DMS 273 (cell line): ENCODE measurements at regions not wholly inside any gene's neighbourhood (a gene's known extent, or its start where the extent isn't known, plus 50 kb on each side); places are given as distances from the start of the nearest gene placed in this dataset.
A peak's percentile ranks its signal among the peaks of the same experiment; 100 is the strongest.
"Not testable (repeated sequence)": the region's sequence is repeated elsewhere in the genome, so short reads cannot be mapped to it uniquely, and the experiment has no call there.

Source experiments
- DNase-seq: peaks from one replicate; lab custom pipeline; 2025; ENCODE audit not compliant: unreplicated experiment; lab: John Stamatoyannopoulos, UW

- DNase-seq: no peak
Observed at GRCh38 chr1:181949500-181949899, 112.0 kb downstream of the ZNF648 start.

GRCh38 chr1:181948372-181948771 is 113.1 kb downstream of the ZNF648 start:
- DNase-seq: no peak

- DNase-seq: no peak
Observed at GRCh38 chr1:181947441-181947840, 114.1 kb downstream of the ZNF648 start.

DNA sequence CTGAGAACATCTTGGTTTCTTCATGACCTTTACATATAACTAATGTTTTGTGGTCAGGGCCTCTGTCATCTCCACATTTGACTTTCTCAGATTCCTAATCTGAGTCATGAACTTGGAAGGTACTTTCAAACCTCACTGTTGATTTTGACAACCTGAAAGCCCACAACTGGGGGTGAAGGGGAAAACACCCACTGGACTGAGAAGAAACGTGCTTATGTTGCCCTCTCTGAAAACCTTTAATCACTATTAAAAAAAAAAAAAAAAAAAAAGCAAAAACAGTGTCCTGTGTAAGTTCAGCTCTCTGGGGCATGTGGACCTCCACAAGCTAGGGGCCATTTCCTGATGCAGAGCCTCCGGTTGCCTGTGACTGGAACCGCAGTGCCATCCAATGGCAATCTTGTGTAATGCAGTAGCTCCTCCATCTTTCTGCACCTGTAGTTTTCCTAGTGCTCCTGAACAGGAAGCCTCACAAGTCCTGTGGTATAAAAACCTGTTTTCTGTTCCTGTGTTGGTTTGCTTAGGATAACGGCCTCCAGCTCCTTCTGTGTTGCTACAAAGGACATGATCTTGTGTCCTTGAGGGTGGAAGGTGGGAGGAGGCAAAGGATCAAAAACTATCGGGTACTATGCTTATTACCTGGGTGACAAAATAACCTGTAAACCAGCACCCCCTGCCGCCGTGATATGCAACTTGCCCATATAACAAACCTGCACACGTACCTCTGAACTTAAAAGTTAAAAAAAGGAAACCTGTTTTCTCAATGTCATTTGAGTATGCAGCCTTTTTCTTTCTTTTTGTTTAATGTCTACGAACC is 124.5 kb downstream of the ZNF648 start:
- peak; percentile 79 for DNase-seq

- no peak for DNase-seq
Observed at GRCh38 chr1:181936269-181936668, 125.2 kb downstream of the ZNF648 start.

GRCh38 chr1:181931873-181932272 is 129.6 kb downstream of the ZNF648 start:
- no peak for DNase-seq

GRCh38 chr1:181930187-181930586 is 131.3 kb downstream of the ZNF648 start:
- no peak for DNase-seq

- DNase-seq: no peak
Observed at GRCh38 chr1:181926697-181927096, 134.8 kb downstream of the ZNF648 start.

GRCh38 chr1:181924034-181924433 is 137.5 kb downstream of the ZNF648 start:
- DNase-seq: not testable (repeated sequence)

GRCh38 chr1:181919542-181919941 is 142.0 kb downstream of the ZNF648 start:
- no peak for DNase-seq

DNA sequence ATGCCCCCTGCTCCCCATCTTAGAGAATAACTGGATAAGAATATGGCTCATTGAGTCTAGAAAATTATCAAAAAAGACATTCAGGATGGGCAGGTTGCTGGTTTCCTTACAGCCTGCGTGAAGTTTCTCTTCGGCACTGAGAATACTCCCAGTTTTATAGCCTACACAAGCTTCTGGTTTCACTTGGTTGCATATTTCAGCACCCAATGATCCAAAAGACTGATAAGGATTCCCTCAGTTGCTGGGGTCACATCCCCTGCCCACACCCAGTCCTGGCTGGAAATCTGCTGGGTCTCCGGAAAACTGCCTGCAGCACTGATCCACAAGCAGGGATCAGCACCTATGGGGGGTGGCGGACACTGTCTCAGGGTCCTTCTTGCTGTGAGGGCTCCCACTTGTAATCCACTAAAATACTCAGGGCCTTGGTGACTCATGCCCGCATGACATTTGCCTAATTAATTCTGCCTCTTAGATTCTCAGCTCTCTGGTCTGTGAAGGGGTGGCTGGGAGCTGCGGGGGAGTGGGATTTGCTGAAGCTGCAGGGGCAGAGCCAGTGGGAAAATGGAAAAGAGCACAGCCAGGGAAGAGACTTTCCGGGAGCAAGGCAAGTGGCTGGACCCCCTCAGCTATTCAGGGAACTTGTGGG is 142.5 kb downstream of the ZNF648 start:
- DNase-seq: no peak

DNA sequence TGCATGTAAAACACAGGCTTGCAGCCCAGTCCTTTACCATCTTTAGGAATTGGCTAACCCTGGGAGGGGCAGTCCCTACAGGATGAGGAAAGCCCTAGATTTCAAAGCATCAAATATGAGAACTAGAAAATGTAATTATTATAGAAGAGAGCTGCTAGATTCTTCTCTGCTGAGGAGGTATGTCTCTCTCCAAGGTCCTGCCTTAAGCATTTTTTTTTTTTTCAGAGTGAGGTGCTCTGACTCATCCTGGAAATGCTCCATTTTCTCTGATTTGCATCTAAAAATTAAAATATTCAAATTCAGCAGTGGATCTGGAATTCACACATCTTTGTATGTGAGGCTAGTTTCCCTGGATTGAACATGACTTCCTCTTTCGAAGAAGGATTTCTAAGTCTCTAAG is 149.8 kb downstream of the ZNF648 start:
- no peak for DNase-seq

DNA sequence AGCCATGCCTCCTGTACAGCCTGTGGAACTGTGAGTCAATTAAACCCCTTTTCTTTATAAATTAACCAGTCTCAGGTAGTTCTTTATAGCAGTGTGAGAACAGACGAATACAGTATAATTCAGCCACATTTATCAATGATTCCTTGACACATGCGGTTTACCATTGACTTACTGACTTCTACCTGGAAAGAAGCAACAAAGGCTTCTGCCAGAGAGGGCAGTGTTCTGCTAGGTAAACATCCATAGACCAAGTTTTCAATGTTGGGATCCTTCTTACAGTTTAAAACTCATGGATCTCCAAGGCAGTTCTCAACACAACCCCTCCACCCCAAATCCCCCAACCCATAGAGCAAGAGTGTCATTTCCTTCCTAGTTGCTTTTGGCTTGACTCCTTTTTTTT is 150.6 kb downstream of the ZNF648 start:
- peak; percentile 18 for DNase-seq

DNA sequence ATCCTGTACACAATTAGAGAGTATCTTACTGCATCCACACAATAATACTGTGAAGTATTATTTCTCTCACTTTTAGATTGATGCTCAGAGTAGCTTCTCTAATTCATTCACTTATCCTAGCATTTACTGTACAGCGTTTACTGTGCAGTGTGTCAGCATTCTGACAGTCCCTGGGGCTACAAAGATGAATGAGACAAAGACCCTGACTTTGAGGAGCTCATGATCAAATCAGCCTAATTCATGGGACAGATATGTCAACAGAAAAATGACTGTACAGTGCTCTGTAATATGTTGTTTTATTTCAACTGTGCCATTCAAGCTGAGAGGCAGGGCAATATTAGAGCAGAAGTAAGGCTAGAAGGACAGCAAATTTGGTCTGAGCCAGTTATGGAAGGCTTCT is 152.5 kb downstream of the ZNF648 start:
- no peak for DNase-seq

- no peak for DNase-seq
Observed at GRCh38 chr1:181906631-181907030, 154.9 kb downstream of the ZNF648 start.

DNA sequence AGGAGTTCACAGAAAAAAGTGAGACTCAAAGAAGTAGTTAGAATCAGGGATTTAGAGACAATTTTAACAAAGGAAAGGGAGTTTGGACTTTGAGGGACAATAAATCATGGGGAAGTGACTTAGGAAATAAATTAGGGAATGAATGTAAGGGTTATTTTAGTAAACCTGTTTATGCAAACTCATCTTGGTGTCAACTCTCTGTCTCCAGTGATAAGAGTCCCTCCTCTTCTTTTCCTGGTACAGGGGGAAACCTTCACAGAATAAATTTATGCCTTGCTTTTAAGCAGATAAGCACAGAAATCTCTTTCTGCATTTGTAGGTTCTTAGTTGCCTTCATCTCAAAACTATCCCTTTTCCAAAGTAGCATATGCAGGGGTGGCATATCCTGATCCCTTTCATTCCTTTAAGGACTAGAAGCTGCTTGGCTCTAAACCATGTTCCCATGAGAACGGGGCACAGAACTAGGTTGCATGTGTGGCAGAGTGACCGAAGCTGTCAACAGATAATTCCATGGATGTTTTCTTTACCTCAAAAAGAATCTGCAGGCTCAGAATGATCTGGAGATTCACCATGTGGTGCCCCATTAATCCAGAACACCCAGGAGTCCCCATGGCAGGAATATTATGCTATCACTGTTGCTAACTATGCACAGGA is 155.4 kb downstream of the ZNF648 start:
- no peak for DNase-seq

- no peak for DNase-seq
Observed at GRCh38 chr1:181898773-181899172, 162.7 kb downstream of the ZNF648 start.

GRCh38 chr1:181896824-181897223 is 164.7 kb downstream of the ZNF648 start:
- DNase-seq: no peak

DNA sequence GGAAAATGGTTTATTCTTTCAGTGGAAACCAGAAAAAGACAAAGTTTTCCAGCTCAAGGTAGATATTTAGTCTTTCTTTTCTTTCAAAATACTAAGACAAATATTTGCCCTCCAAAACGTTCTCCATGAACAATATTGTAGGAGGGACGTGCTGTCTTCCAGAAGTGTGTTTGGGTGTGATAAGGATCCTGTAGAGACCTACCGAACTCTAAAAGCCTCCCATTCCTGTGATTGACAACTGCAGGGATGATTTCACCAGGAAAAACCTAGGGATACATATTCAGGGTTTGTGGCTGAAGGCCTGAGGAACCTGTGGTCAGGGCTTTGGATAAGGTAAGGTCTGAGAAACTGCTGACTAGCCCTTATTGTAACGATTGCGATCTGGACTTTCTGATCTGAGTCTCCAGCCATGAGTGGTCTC is 167.1 kb downstream of the ZNF648 start:
- DNase-seq: no peak

GRCh38 chr1:181893937-181894336 is 167.6 kb downstream of the ZNF648 start:
- DNase-seq: no peak

- DNase-seq: not testable (repeated sequence)
Observed at GRCh38 chr1:181893150-181893549, 168.4 kb downstream of the ZNF648 start.

DNA sequence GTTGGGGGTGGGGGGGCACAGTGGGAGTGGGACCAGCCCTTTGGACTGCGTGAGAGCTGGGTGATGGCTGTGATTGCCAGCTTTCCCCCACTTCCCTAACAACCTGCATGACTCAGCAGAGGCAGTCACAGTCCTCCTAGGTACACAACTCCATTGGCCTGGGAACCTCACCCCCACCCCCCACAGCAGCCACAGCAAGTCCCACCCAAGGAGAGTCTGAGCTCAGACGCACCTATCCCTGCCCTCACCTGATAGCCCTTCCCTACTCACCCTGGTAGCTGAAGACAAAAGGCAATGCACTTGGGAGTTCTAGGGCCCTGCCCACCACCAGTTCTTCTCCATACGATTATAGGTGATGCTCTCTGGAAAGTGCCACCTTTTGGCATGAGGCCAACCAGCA is 188.9 kb downstream of the ZNF648 start:
- no peak for DNase-seq
